ENCODE measurements at regions not wholly inside any gene's neighbourhood (a gene's known extent, or its start where the extent isn't known, plus 50 kb on each side); places are given as distances from the start of the nearest gene placed in this dataset.
A peak's percentile ranks its signal among the peaks of the same experiment; 100 is the strongest.

DNA sequence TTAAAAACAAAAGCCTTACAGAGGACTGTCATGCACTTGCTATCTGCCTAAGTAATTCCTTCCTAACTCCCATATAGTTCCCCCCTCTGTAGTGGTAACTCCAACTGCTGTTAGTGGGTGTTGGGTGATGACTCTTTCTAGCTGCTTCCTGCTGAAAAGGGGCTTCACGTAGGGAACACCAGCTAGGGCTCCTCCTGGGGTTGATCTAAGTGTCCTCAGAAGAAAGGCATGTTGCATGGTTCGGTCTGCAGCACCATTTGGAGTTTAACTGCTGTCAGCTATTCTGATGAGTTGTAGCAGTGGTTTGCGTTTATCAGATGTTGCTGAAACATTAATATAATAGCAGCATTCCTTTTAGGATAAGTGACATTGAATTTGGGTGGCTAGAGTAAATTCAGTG is 281.9 kb upstream of the TUSC1 start:
- TF ChIP-seq, protein P1, sequence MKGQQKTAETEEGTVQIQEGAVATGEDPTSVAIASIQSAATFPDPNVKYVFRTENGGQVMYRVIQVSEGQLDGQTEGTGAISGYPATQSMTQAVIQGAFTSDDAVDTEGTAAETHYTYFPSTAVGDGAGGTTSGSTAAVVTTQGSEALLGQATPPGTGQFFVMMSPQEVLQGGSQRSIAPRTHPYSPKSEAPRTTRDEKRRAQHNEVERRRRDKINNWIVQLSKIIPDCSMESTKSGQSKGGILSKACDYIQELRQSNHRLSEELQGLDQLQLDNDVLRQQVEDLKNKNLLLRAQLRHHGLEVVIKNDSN (IDR thresholded peaks at IDR 0.05), result no peak
- TF ChIP-seq EP300 (IDR thresholded peaks at IDR 0.05; ENCODE audit: borderline replicate concordance) (no peak), TCF12 (IDR thresholded peaks at IDR 0.05; ENCODE audit: low read depth) (no peak), YY1 (IDR thresholded peaks at IDR 0.05; ENCODE audit: low read depth) (no peak), RAD21 (IDR thresholded peaks at IDR 0.05; ENCODE audit: low read depth) (no peak), NFIC (IDR thresholded peaks at IDR 0.05) (no peak), CREB1 (IDR thresholded peaks at IDR 0.05; ENCODE audit: low read depth) (no peak), TEAD4 (IDR thresholded peaks at IDR 0.05) (no peak), ZBTB7A (IDR thresholded peaks at IDR 0.05; ENCODE audit: low read depth) (no peak), CEBPB (IDR thresholded peaks at IDR 0.05) (no peak), TAF1 (IDR thresholded peaks at IDR 0.05; ENCODE audit: low read depth) (no peak), EGR1 (IDR thresholded peaks at IDR 0.05) (no peak), FOXM1 (IDR thresholded peaks at IDR 0.05; ENCODE audit: borderline replicate concordance, low read depth) (no peak)
- TF ChIP-seq, protein P2, sequence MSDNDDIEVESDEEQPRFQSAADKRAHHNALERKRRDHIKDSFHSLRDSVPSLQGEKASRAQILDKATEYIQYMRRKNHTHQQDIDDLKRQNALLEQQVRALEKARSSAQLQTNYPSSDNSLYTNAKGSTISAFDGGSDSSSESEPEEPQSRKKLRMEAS (IDR thresholded peaks at IDR 0.05), result no peak
- TF ChIP-seq, protein P3, sequence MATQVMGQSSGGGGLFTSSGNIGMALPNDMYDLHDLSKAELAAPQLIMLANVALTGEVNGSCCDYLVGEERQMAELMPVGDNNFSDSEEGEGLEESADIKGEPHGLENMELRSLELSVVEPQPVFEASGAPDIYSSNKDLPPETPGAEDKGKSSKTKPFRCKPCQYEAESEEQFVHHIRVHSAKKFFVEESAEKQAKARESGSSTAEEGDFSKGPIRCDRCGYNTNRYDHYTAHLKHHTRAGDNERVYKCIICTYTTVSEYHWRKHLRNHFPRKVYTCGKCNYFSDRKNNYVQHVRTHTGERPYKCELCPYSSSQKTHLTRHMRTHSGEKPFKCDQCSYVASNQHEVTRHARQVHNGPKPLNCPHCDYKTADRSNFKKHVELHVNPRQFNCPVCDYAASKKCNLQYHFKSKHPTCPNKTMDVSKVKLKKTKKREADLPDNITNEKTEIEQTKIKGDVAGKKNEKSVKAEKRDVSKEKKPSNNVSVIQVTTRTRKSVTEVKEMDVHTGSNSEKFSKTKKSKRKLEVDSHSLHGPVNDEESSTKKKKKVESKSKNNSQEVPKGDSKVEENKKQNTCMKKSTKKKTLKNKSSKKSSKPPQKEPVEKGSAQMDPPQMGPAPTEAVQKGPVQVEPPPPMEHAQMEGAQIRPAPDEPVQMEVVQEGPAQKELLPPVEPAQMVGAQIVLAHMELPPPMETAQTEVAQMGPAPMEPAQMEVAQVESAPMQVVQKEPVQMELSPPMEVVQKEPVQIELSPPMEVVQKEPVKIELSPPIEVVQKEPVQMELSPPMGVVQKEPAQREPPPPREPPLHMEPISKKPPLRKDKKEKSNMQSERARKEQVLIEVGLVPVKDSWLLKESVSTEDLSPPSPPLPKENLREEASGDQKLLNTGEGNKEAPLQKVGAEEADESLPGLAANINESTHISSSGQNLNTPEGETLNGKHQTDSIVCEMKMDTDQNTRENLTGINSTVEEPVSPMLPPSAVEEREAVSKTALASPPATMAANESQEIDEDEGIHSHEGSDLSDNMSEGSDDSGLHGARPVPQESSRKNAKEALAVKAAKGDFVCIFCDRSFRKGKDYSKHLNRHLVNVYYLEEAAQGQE (IDR thresholded peaks at IDR 0.05; ENCODE audit: low read depth), result no peak

DNA sequence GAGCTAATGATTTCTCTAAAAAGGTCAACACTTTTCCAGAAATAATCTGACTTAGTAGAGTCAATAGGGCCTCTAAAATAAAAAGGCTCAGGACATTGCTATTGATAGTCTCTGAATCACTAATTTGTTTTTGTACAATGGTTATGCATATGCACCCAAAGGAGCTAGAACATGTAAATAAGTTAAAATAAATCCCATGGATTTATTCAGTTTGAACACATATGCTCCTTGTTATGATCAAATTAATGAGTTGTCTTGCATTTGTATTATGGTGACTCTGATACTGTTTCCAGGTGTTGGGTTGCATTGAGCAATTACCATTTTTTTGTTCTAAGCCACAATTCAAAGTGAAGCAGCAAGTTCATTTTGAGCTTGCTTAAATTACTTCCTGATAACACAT is 276.0 kb upstream of the TUSC1 start:
- TF ChIP-seq, protein P2 (IDR thresholded peaks at IDR 0.05), result no peak
- TF ChIP-seq, protein P3 (IDR thresholded peaks at IDR 0.05; ENCODE audit: low read depth), result no peak
- TF ChIP-seq TAF1 (IDR thresholded peaks at IDR 0.05; ENCODE audit: low read depth) (no peak), TEAD4 (IDR thresholded peaks at IDR 0.05) (no peak), NFIC (IDR thresholded peaks at IDR 0.05) (no peak), CREB1 (IDR thresholded peaks at IDR 0.05; ENCODE audit: low read depth) (no peak), ZBTB7A (IDR thresholded peaks at IDR 0.05; ENCODE audit: low read depth) (no peak), RAD21 (IDR thresholded peaks at IDR 0.05; ENCODE audit: low read depth) (no peak), FOXM1 (IDR thresholded peaks at IDR 0.05; ENCODE audit: borderline replicate concordance, low read depth) (no peak), CEBPB (IDR thresholded peaks at IDR 0.05) (no peak), EP300 (IDR thresholded peaks at IDR 0.05; ENCODE audit: borderline replicate concordance) (no peak), YY1 (IDR thresholded peaks at IDR 0.05; ENCODE audit: low read depth) (no peak), EGR1 (IDR thresholded peaks at IDR 0.05) (no peak), TCF12 (IDR thresholded peaks at IDR 0.05; ENCODE audit: low read depth) (no peak)
- TF ChIP-seq, protein P1 (IDR thresholded peaks at IDR 0.05), result no peak

DNA sequence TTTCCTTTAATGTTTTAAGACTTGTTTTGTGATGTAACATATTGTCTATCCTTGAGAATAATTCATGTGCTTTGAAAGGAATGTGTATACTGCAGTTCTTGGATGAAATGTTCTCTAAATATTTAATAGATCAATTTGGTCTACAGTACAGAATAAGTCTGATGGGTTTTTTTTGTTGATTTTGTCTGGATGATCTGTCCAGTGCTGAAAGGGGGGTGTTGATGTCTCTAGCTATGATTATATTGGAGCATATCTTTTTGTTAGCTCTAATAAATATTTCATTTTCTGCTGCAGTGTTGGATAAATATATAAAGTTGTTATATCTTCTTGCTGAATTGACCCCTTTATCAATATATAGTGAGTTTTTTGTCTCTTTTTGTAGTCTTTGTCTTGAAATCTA is 269.9 kb upstream of the TUSC1 start:
- no peak for TF ChIP-seq EGR1 (IDR thresholded peaks at IDR 0.05)
- TF ChIP-seq, protein P3 (IDR thresholded peaks at IDR 0.05; ENCODE audit: low read depth), result peak; percentile 71

DNA sequence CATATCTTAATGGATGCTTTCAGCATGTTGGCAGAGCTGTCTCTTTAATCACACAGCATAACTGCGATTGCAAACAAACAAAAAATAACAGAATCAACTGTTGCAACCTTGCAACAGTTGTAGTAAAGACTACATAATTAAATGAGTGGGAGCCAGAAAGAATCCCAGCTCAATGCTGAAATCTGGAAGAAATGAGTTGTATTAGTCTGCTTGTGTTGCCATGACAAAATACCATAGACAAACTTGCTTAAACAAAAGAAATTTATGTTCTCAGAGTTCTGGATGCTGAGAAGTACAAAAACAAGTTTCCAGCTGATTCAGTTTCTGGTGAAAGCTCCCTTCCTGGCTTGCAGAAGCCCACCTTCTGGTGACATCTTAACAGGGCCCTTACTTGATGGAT is 260.9 kb upstream of the TUSC1 start:
- no peak for TF ChIP-seq RAD21 (IDR thresholded peaks at IDR 0.05; ENCODE audit: low read depth)

DNA sequence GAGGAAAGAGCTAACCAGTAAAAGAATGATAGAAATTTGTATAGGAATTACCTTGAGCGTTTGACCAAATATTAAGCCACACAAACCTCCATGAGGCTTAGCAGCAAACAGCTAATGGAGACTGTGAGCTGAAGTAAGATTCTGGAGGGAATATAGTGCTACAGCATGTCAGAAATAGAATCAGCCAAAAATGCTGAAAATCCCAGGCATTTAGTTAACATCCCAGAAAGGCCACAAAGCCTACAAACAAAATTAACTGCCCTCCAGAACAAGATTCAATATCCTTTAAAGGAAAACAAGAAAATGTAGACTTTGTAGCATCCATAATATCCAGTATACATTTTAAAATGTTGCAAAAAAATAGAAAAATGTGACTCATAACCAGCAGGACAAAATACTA is 257.8 kb upstream of the TUSC1 start:
- no peak for TF ChIP-seq EP300 (IDR thresholded peaks at IDR 0.05; ENCODE audit: borderline replicate concordance)
- no peak for TF ChIP-seq RAD21 (IDR thresholded peaks at IDR 0.05; ENCODE audit: low read depth)
- TF ChIP-seq CREB1 (IDR thresholded peaks at IDR 0.05; ENCODE audit: low read depth), result no peak
- TF ChIP-seq EGR1 (IDR thresholded peaks at IDR 0.05), result no peak
- TF ChIP-seq YY1 (IDR thresholded peaks at IDR 0.05; ENCODE audit: low read depth), result no peak
- TF ChIP-seq TAF1 (IDR thresholded peaks at IDR 0.05; ENCODE audit: low read depth), result no peak
- no peak for TF ChIP-seq ZBTB7A (IDR thresholded peaks at IDR 0.05; ENCODE audit: low read depth)
- TF ChIP-seq, protein P1 (IDR thresholded peaks at IDR 0.05), result no peak
- TF ChIP-seq, protein P3 (IDR thresholded peaks at IDR 0.05; ENCODE audit: low read depth), result no peak
- no peak for TF ChIP-seq CEBPB (IDR thresholded peaks at IDR 0.05)
- TF ChIP-seq, protein P2 (IDR thresholded peaks at IDR 0.05), result no peak
- no peak for TF ChIP-seq TEAD4 (IDR thresholded peaks at IDR 0.05)
- no peak for TF ChIP-seq FOXM1 (IDR thresholded peaks at IDR 0.05; ENCODE audit: borderline replicate concordance, low read depth)
- no peak for TF ChIP-seq NFIC (IDR thresholded peaks at IDR 0.05)
- TF ChIP-seq TCF12 (IDR thresholded peaks at IDR 0.05; ENCODE audit: low read depth), result no peak

Data from Ishikawa (cell line).